K562 (cell line): ENCODE measurements at regions not wholly inside any gene's neighbourhood (a gene's known extent, or its start where the extent isn't known, plus 50 kb on each side); places are given as distances from the start of the nearest gene placed in this dataset.

Experiments
- ATF7 ChIP-seq: fragments of 450-650 bp; IDR thresholded peaks from 2 replicates; pipeline ENCODE4 v1.7.1; 2014; ENCODE audit warnings: mild to moderate bottlenecking, moderate library complexity
- ELF4 ChIP-seq: fragments of 450-650 bp; formaldehyde crosslinking; IDR thresholded peaks from 2 replicates; pipeline ENCODE4 v1.4.0; 2022; ENCODE audit warnings: missing genetic modification characterization
- ETV5 ChIP-seq: sonication (generic); formaldehyde crosslinking; IDR thresholded peaks from 2 replicates; pipeline ENCODE4 v1.4.0; 2020; ENCODE audit warnings: low read depth, mild to moderate bottlenecking, missing genetic modification reagents
- GATAD2A ChIP-seq: fragments of 450-650 bp; IDR thresholded peaks from 2 replicates; pipeline ENCODE4 v1.6.1; 2017
- HMG20A ChIP-seq: fragments of 450-650 bp; formaldehyde crosslinking; conservative IDR thresholded peaks from 2 replicates; pipeline ENCODE4 v1.4.0; 2020; ENCODE audit warnings: mild to moderate bottlenecking, mixed read lengths
- ID3 ChIP-seq, 2 experiments: fragments of 250-450 bp in 1 of 2; fragments of 450-650 bp in 1 of 2; sonication (Bioruptor Pico) in 1 of 2; IDR thresholded peaks; 2 replicates each; pipeline versions ENCODE4 v1.6.1 to v1.8.0; 2016 to 2021; ENCODE audit warnings: mild to moderate bottlenecking in 2 of 2, moderate library complexity in 2 of 2, missing compliant biosample characterization in 1 of 2, missing genetic modification characterization in 1 of 2
- IFI16 ChIP-seq: fragments of 250-450 bp; sonication (Bioruptor Pico); IDR thresholded peaks from 2 replicates; pipeline ENCODE4 v2.1.2; 2022; ENCODE audit warnings: mild to moderate bottlenecking, inconsistent platforms
- KHSRP ChIP-seq: fragments of 450-650 bp; IDR thresholded peaks from 2 replicates; pipeline ENCODE4 v1.6.1; 2017
- LCOR ChIP-seq: sonication (generic); formaldehyde crosslinking; IDR thresholded peaks from 2 replicates; pipeline ENCODE4 v1.8.0; 2022; ENCODE audit warnings: mild to moderate bottlenecking, missing genetic modification reagents
- MAFF ChIP-seq: IDR thresholded peaks from 2 replicates; pipeline ENCODE4 v1.6.1; 2012; ENCODE audit warnings: low read length, improper control_type of control experiment
- RNF219 ChIP-seq: fragments of 250-450 bp; sonication (Bioruptor Pico); IDR thresholded peaks from 2 replicates; pipeline ENCODE4 v1.5.0; 2022; ENCODE audit warnings: mild to moderate bottlenecking
- STAT5A ChIP-seq: IDR thresholded peaks from 2 replicates; pipeline ENCODE4 v1.6.1; 2012; ENCODE audit warnings: low read length, inconsistent platforms, borderline replicate concordance
- TEAD1 ChIP-seq, 2 experiments: fragments of 450-650 bp in 1 of 2; sonication (generic) in 1 of 2; formaldehyde crosslinking; IDR thresholded peaks; 2 replicates each; pipeline versions ENCODE4 v1.4.0 to v1.8.0; 2020 to 2022; ENCODE audit warnings: mild to moderate bottlenecking in 2 of 2, missing genetic modification reagents in 1 of 2
- TOE1 ChIP-seq, 2 experiments: fragments of 450-650 bp in 1 of 2; sonication (generic) in 1 of 2; formaldehyde crosslinking in 1 of 2; IDR thresholded peaks; 2 replicates each; pipeline versions ENCODE4 v1.7.1 to v1.8.0; 2016 to 2022; ENCODE audit warnings: borderline replicate concordance in 2 of 2, mild to moderate bottlenecking in 2 of 2, antibody characterized with exemption in 1 of 2, inconsistent platforms in 1 of 2, low read depth in 1 of 2, missing genetic modification reagents in 1 of 2, moderate library complexity in 1 of 2
- ZBTB11 ChIP-seq, 3 experiments: fragments of 200-800 bp in 1 of 3; fragments of 250-450 bp in 1 of 3; fragments of 450-650 bp in 1 of 3; sonication (Bioruptor Pico) in 1 of 3; sonication (Bioruptor generic) in 1 of 3; formaldehyde crosslinking in 1 of 3; IDR thresholded peaks; 2 replicates each; pipeline versions ENCODE4 v1.6.1 to v1.8.0; 2016 to 2022; ENCODE audit warnings: mild to moderate bottlenecking in 2 of 3, missing genetic modification characterization in 2 of 3, missing compliant biosample characterization in 1 of 3, moderate library complexity in 1 of 3
- ZBTB7A ChIP-seq: IDR thresholded peaks from 2 replicates; pipeline ENCODE4 v1.6.1; 2011; ENCODE audit warnings: low read depth, mild to moderate bottlenecking, low read length, moderate library complexity, borderline replicate concordance; ENCODE audit not compliant: control insufficient read depth
- ZBTB9 ChIP-seq: fragments of 450-650 bp; formaldehyde crosslinking; IDR thresholded peaks from 2 replicates; pipeline ENCODE4 v1.4.0; 2020; ENCODE audit warnings: mild to moderate bottlenecking, moderate library complexity
- ZKSCAN8 ChIP-seq: fragments of 200-800 bp; sonication (Bioruptor generic); IDR thresholded peaks from 2 replicates; pipeline ENCODE4 v1.6.1; 2016; ENCODE audit warnings: missing genetic modification characterization, missing compliant biosample characterization
- ZNF589 ChIP-seq: fragments of 200-800 bp; sonication (Bioruptor generic); IDR thresholded peaks from 2 replicates; pipeline ENCODE4 v1.6.1; 2016; ENCODE audit warnings: low read depth, missing genetic modification characterization, missing compliant biosample characterization

GRCh38 chr2:64354857-64355680, 98.9 kb upstream of the LGALSL start (continued):
- TF ChIP-seq ID3 (CRISPR knock-in tag; IDR thresholded peaks at IDR 0.05) (no peak), ID3 (tag; IDR thresholded peaks at IDR 0.05) (peak; percentile 97), HMG20A (CRISPR knock-in tag) (no peak), KHSRP (peak; percentile 54; the same call in 1 of the 2 replicates), ATF7 (peak; percentile 65), STAT5A (peak; percentile 97), ELF4 (CRISPR knock-in tag) (peak; percentile 87), ZBTB11 (CRISPR knock-in tag; IDR thresholded peaks at IDR 0.05) (peak in 1 of 3 experiments; percentile 76; a peak in 2 of 6 replicates), LCOR (CRISPR knock-in tag) (peak; percentile 88; the same call in 1 of the 2 replicates), ETV5 (CRISPR knock-in tag) (peak; percentile 83), TOE1 (IDR thresholded peaks at IDR 0.05; ENCODE audit: borderline replicate concordance) (peak; percentile 24; the same call in 1 of the 2 replicates), TOE1 (CRISPR knock-in tag; IDR thresholded peaks at IDR 0.05; ENCODE audit: borderline replicate concordance, low read depth) (no peak), TEAD1 (CRISPR knock-in tag; IDR thresholded peaks at IDR 0.05) (peak; percentile 91 to 96), GATAD2A (no peak), ZBTB9 (CRISPR knock-in tag) (peak; percentile 83; the same call in 1 of the 2 replicates), ZKSCAN8 (CRISPR knock-in tag) (peak; percentile 4; the same call in 1 of the 2 replicates), ZBTB7A (no peak), RNF219 (CRISPR knock-in tag) (no peak), IFI16 (CRISPR knock-in tag) (no peak), ZNF589 (CRISPR knock-in tag) (peak; percentile 81; the same call in 1 of the 2 replicates), MAFF (peak; percentile 33; the same call in 1 of the 2 replicates)
